ENCODE measurements at regions not wholly inside any gene's neighbourhood (a gene's known extent, or its start where the extent isn't known, plus 50 kb on each side); places are given as distances from the start of the nearest gene placed in this dataset.

GRCh38 chr6:19660123-19660910, 176.9 kb upstream of the ID4 start:
- TF ChIP-seq YY1 (IDR thresholded peaks at IDR 0.05; ENCODE audit: insufficient read depth, insufficient read length) (no peak), ZNF274 (IDR thresholded peaks at IDR 0.05; ENCODE audit: low read depth, low read length) (no peak)

Data from NT2/D1 (cell line).